ENCODE measurements at regions not wholly inside any gene's neighbourhood (a gene's known extent, or its start where the extent isn't known, plus 50 kb on each side); places are given as distances from the start of the nearest gene placed in this dataset.
"Not testable (repeated sequence)": the region's sequence is repeated elsewhere in the genome, so short reads cannot be mapped to it uniquely, and the experiment has no call there.

DNA sequence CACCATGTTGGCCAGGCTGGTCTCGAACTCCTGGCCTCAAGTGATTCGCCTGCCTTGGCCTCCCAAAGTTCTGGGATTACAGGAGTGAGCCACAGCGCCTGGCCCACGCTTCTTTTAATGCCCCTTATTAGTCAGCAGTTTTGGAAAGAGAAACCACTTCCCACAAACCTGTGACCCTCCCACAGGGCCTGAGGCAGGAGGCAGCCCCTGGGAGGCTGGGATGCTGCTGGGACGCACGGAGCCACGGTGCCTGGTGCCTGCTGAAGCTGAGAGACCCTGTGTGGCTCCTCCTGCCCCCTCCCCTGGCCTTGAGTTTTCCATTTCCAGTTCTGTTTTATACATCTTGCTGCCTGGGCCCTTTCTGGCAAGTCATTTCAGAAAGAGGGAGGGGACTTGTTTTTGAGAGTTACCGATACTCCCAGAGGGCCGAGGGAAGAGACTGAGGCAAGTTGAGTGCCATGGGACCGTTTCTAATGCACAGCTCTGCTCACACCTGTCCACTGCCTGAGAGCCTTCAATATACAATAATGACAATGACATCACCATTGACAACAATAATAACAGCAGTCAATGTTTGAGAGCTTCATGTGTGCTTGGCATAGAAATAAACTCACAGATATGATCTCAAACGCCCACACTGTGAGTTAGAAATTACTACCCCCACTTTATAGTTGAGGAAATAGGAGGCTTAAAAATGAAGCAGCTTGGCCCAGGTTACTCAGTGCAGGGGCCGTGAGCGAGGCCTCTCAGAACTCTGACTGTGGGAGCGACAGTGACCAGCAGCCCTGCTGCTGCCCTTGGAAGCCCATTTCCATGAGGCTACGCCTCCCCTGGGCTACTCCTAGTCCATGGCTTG lies 78.1 kb upstream of the YWHAQ start:
- DNase-seq (ENCODE audit: low read depth, low spot score), result no peak

- DNase-seq (ENCODE audit: low read depth, low spot score), result no peak
These were observed 78.9 kb upstream of the YWHAQ start for GRCh38 chr2:9709539-9710285.

DNA sequence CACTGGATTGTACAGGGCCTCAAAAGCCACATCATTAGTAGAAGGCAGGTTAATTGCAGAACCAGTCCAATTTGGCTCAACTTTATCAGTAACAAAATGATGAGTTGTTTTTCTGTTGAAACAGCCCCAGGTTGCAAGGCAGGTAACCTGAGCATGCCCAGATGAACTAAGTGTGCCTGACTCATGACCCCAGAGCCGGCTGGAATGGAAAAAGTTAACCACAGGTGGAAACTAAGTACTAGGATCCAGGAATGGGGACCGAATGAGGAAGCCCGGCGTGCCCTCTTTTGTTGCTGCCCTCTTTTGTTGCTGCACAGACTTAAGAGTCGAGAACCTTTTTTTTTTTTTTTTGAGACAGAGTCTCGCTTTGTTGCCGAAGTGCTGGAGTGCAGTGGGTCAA lies 79.5 kb upstream of the YWHAQ start:
- no peak for DNase-seq (ENCODE audit: low read depth, low spot score)

DNA sequence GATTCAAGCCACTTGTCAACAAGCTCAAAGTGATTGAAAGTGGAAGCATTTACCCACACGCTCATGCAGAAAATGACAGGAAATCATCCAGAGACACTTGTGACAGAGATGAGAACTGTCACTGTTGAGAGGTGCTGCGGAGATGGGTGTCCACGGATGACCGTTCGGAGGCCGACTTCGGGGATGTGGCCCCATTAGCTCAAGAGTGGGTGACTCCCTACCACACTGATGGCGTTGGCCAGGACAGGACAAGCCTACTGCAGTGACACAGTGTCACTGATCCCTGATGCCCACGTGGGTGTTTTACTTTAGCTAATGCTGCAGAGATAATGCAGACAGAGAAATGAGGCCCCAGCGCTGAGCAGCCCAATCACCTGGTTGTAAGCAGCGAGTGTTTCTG lies 81.5 kb upstream of the YWHAQ start:
- no peak for DNase-seq (ENCODE audit: low read depth, low spot score)

DNA sequence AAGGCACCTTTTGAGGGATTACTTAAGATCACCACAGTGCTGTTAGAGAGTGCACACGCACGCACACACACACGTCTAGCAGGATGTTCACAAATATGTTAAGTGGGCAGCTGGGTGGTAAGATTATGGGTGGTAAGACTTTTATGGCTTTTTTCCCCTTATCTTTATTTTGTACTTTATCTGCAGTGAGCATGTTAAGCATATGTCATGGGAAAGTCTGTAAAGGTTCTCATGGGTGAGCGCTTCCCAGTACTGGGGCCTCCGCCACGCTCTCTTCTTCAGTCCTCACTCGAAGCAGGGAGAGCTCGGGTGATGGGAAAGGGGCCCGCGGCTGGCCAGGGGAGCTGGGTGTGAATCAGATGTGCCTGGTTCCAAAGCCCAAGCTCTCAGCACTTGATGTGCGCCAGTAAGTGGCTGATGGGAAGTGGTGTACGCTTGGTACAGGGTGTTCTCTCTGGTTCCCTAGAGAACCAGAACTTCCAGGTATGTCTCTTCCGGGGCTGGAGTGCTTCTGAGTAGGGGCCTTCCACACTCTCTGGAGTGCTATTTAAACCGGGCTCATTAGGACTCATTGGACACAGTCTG lies 83.9 kb upstream of the YWHAQ start:
- DNase-seq (ENCODE audit: low read depth, low spot score), result no peak

- DNase-seq (ENCODE audit: low read depth, low spot score), result no peak
These were observed 84.4 kb upstream of the YWHAQ start for GRCh38 chr2:9715238-9715637.

DNA sequence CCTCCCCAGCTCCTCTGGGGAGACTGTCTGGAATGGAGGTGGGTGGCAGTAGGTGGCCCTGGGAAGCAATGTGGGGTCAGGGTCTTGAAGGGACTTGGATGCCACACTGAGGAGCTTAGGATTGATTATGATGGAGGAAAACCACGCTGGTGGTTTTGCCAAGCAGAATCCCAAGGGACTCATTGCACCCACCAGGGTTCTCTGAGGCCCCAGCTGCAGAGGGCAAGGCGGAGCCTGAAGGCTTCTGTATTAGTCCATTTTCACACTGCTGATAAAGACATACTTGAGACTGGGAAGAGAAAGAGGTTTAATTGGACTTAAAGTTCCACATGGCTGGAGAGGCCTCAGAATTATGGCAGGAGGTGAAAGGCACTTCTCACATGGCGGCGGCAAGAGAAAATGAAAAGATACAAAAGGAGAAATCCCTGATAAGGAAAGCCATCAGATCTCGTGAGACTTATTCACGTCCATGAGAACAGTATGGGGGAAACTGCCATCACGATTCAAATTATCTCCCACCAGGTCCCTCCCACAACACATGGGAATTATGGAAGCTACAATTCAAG lies 87.2 kb upstream of the YWHAQ start:
- DNase-seq (ENCODE audit: low read depth, low spot score), result no peak

DNA sequence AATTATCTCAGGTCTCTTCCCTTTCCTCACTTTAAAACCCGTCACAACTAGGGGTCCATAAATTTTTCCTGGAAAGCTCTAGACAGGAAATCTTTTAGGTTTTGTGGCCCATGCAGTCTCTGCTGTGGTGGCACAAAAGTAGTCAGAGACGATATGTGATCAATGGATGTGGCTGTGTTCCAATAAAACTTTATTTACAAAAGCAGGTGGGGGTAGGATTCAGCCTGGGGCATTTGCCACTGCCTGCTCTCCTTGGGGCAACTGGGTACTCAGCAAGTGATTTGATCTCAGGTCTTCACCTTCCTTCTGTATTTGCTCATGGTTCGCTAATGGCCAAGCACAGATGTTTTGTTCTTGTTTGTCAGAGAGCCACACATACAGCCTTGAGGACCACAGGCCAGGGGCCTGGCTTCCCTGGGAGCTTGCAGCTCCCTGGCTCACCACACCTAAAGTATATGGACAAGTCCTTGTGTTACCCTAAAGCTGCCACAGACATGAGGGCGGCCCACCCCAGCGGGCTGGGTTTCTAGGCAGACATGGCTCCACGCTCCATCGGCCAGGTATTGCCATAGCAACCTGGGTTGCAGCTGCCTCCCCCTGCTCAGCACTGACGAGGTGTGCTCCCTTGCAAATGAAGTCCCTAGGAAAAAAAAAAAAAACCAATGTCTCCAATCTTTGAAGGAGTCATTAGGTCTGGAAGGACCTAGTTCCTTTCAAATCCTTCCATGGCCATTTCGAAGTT lies 89.7 kb upstream of the YWHAQ start:
- DNase-seq (ENCODE audit: low read depth, low spot score), result no peak

DNA sequence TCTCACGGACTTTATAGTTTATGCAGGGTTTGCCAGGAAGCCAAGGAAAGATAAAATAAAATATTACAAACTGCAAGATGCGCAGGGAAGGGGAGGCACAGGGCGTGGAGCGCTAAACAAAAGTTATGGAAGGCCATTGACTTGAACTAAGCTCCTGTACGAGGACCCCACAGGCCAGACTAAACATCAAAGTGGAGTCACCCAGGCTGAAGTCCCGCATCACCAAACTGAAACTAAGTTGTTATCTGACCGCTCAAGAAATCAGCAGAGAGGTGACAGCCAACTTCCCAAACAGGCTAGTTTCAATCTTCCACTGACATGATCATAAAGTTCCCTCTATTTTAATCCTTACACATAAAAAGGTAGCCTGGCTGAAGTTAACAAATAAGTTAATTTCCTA lies 90.5 kb upstream of the YWHAQ start:
- no peak for DNase-seq (ENCODE audit: low read depth, low spot score)

GRCh38 chr2:9722451-9722850 lies 91.7 kb upstream of the YWHAQ start:
- no peak for DNase-seq (ENCODE audit: low read depth, low spot score)

- DNase-seq (ENCODE audit: low read depth, low spot score), result no peak
These were observed 93.8 kb upstream of the YWHAQ start for GRCh38 chr2:9724565-9724964.

DNA sequence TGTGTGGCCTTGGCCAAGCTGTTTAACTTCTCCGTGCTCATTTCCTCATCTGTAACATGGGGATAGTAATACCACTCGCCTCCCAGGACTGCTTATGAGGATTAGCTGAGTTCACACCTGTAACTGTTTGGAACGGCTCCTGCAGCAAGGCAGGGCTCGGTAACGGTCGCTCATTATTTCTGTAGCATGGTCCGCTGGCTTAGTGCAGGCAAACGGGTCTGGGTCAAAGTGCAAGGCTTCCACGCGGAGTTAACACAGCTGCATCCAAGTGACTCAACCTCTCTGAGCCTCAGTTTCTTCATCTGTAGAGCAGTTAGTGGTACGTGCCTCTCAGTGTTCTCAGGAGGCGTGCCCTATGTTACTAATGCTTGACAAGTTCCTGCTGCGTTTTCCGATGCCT lies 94.3 kb upstream of the YWHAQ start:
- DNase-seq (ENCODE audit: low read depth, low spot score), result no peak

DNA sequence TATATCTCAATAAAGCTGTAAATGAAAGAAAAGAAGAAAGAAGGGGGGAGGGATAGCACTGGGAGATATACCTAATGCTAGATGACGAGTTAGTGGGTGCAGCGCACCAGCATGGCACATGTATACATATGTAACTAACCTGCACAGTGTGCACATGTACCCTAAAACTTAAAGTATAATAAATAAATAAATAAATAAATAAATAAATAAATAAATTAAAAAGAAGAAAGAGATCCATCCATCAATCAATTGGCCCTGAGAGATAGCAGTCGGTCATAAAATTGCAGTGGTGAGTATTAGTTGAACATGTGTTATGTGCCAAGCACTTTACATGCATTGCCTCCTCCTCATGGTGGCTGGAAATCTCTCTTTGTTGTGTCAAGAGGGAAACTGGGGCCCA lies 95.2 kb upstream of the YWHAQ start:
- DNase-seq (ENCODE audit: low read depth, low spot score), result not testable (repeated sequence)

DNA sequence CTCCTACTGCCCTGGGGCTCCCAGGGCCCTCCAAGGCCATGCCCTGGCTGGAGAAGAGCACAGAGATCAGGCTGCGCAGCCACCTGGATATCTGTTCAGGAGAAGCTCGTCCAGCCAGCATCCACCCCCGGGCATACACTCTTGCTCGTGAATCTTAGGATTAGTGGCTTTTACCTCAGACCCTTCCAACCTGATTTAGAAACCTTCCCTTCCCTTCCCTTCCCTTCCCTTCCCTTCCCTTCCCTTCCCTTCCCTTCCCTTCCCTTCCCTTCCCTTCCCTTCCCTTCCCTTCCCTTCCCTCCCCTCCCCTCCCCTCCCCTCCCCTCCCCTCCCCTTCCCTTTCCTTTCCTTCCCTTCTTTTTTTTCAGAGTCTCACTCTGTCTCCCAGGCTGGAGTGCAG lies 99.7 kb upstream of the YWHAQ start:
- not testable (repeated sequence) for DNase-seq (ENCODE audit: low read depth, low spot score)

GRCh38 chr2:9732824-9733223 lies 102.0 kb upstream of the YWHAQ start:
- no peak for DNase-seq (ENCODE audit: low read depth, low spot score)

DNA sequence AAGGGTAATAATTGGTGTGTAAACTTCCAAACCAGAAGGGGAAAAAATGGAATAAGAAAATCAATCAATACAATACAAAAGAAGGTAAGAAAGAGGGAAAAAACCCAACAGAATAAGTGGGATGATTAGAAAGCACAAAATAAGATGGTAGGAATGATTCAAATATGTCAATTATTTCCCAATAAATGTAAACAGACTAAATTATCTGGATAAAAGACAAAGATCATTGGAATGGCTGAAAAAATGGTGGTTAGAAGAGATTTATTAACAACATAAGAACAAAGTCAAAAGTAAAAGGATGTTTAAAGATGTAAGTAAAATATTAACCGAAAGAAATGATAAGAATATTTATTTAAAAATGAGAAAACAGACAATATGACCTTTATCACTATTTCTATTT lies 103.5 kb upstream of the YWHAQ start:
- DNase-seq (ENCODE audit: low read depth, low spot score), result no peak

DNA sequence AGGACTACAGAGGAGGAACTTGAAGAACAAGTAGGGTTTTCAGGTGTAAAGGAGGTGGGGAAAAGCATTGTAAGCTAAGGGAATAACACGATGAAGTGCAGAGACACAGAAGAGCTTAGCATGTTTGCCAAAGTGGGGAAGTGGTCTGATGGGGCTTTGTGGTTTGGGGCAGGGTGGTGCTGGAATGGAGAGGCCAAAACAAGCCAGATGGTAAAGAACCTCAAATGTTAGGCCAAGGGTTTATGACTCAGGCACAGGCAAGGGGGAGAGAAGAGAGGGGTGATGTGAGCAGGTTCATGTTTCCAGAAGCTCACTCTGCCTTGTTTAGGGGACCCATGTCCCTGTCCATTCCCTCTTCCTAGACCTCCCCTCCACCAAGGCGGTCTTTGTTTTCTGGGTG lies 104.5 kb upstream of the YWHAQ start:
- no peak for DNase-seq (ENCODE audit: low read depth, low spot score)

- no peak for DNase-seq (ENCODE audit: low read depth, low spot score)
These were observed 105.2 kb upstream of the YWHAQ start for GRCh38 chr2:9736021-9736420.

DNA sequence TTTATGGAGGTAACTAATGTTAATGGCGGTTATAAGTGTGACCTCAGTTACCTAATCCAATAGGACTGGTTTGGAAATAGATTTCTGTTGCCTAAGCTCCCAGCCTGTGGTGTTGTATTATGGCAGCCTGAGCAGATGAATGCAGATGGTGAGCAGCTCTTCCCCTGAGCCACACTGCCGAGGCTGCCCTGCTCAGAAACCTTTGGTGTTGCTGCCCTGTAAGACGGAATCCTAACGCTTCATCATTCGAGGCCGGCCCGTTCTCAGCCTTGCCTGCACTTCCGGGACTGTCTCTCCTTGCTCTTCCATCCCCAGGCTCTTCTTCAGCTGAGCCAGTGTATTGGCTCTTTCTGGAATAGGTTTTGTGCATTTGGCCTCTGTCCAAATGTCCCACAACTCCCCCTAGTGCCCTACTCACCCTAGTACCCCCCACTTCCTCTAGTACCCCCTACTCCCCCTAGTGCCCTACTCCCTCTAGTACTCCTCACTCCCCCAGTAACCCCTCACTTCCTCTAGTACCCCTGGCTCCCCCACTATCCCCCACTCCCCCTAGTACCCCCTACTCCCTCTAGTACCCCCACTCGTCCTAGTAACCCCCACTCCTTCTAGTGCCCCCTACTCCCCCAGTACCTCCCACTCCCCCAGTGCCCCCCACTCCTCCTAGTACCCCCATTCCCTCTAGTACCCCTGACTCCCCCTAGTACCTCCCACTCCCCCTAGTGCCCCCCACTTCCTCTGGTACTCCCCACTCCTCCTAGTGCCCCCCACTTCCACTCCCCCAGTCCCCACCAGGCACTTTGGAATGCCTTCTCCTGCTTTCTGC lies 106.0 kb upstream of the TAF1B start:
- no peak for DNase-seq (ENCODE audit: low read depth, low spot score)

DNA sequence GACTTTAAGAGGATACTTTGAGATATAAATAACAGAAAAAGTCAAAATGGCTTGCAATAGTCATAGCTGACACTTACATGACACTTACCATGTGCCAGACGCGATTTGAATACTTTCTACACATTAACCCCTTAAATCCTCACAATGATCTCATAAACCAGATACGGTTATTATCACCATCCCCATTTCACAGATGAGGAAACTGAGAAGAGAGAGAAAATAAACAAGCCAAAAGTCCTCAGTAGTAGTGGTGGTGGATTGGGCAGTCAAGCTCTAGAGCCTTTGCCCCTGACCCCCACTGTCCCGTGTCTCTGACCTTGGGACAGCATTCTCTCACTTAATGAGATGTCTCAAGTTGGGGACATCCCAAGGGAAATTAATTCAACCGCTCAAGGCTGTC lies 105.2 kb upstream of the TAF1B start:
- DNase-seq (ENCODE audit: low read depth, low spot score), result no peak

Measured in activated CD4-positive, CD25-positive, alpha-beta regulatory T cell treated with anti-CD3 and anti-CD28 coated beads, Interleukin-2, amount 50 U/mL, for 16 hours (primary cell).